Upper lobe of right lung (tissue), 1 donor: ENCODE measurements at regions not wholly inside any gene's neighbourhood (a gene's known extent, or its start where the extent isn't known, plus 50 kb on each side); places are given as distances from the start of the nearest gene placed in this dataset.

Source experiments
- ATAC-seq: fragments of 200-7000 bp; cut with Tn5 transposase; one replicate; pipeline ENCODE4 v1.9.1; 2020; ENCODE audit warnings: mild to moderate bottlenecking, moderate library complexity
- DNase-seq: peaks from one replicate; pipeline ENCODE4 v3.0.0-alpha.2; 2020
- H3K27ac ChIP-seq: fragments of 200-600 bp; one replicate; pipeline ENCODE4 v1.8.0; 2022
- H3K27me3 ChIP-seq: fragments of 200-600 bp; one replicate; pipeline ENCODE4 v1.8.0; 2022; ENCODE audit warnings: mild to moderate bottlenecking
- H3K36me3 ChIP-seq: fragments of 200-600 bp; one replicate; pipeline ENCODE4 v1.8.0; 2022
- H3K4me1 ChIP-seq: fragments of 200-600 bp; one replicate; pipeline ENCODE4 v1.8.0; 2022
- H3K4me3 ChIP-seq: fragments of 200-600 bp; one replicate; pipeline ENCODE4 v1.8.0; 2022; ENCODE audit warnings: mild to moderate bottlenecking
- H3K9me3 ChIP-seq: fragments of 200-600 bp; one replicate; pipeline ENCODE4 v1.8.0; 2022
- intact Hi-C: fragments of 100-400 bp; cut with DNase I; formaldehyde crosslinking; loops from one replicate; pipeline ENCODE4 v1.11.0; 2022
- TF ChIP-seq, protein P1 (sequence below): fragments of 200-600 bp; IDR thresholded peaks from one replicate; pipeline ENCODE4 v1.8.0; 2022; ENCODE audit warnings: antibody characterized with exemption
- donor health status: DM: no; HTN: yes; CAD: no; lungs with severe emphysema.

DNA sequence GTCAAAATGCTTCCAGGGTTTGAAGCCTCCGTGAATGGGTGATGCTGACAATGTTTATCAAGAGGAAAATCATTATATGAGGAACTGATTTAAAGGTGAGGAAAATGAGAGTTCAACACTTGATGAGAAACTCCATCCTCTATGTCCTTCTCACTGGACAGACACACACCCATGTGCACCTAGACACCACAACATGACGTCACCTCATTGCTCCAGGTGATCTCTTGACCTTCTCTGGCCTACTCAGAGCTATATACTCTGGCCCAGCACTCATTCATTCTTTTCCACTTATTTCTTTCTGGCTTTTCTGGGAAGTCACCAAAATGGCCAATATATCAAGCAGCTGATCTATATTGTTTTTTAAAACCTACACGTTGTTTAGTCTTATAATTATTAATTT, 778.7 kb upstream of the PCDH20 start:
- no peak for ATAC-seq
- DNase-seq: no peak
- H3K4me1 ChIP-seq: no peaks in the 10 kb centered on the region
- H3K36me3 ChIP-seq: no peaks in the 10 kb centered on the region
- H3K4me3 ChIP-seq: no peak overlapping the region
- intact Hi-C loops: no loop called here
- TF ChIP-seq, protein P1, sequence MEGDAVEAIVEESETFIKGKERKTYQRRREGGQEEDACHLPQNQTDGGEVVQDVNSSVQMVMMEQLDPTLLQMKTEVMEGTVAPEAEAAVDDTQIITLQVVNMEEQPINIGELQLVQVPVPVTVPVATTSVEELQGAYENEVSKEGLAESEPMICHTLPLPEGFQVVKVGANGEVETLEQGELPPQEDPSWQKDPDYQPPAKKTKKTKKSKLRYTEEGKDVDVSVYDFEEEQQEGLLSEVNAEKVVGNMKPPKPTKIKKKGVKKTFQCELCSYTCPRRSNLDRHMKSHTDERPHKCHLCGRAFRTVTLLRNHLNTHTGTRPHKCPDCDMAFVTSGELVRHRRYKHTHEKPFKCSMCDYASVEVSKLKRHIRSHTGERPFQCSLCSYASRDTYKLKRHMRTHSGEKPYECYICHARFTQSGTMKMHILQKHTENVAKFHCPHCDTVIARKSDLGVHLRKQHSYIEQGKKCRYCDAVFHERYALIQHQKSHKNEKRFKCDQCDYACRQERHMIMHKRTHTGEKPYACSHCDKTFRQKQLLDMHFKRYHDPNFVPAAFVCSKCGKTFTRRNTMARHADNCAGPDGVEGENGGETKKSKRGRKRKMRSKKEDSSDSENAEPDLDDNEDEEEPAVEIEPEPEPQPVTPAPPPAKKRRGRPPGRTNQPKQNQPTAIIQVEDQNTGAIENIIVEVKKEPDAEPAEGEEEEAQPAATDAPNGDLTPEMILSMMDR: no peak
- H3K9me3 ChIP-seq: no peaks in the 10 kb centered on the region
- H3K27ac ChIP-seq: no peak overlapping the region
- no peaks in the 10 kb centered on the region for H3K27me3 ChIP-seq

DNA sequence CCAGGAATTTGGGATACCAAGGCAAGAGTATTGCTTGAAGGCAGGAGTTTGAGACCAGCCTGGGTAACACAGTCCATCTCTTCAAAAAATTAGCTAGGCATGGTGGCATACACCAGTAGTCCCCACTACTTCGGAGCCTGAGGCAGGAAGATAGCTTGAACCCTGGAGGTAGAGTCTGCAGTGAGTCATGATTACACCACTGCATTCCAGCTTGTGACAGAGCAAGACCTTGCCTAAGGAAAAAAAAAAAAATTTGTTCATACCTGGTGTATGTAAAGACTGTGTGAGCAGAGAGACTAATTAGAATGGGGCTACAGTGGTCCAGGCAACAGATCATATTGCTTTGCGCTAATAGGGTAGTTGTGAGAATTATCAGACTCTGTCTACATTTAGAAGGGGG, 778.3 kb upstream of the PCDH20 start:
- ATAC-seq: no peak
- Histone ChIP-seq H3K4me1 (no peaks in the 10 kb centered on the region), H3K9me3 (no peaks in the 10 kb centered on the region), H3K27ac (no peak overlapping the region), H3K27me3 (no peaks in the 10 kb centered on the region), H3K36me3 (no peaks in the 10 kb centered on the region), H3K4me3 (no peak overlapping the region)
- DNase-seq: no peak
- intact Hi-C loops: no loop called here
- TF ChIP-seq, protein P1: no peak

DNA sequence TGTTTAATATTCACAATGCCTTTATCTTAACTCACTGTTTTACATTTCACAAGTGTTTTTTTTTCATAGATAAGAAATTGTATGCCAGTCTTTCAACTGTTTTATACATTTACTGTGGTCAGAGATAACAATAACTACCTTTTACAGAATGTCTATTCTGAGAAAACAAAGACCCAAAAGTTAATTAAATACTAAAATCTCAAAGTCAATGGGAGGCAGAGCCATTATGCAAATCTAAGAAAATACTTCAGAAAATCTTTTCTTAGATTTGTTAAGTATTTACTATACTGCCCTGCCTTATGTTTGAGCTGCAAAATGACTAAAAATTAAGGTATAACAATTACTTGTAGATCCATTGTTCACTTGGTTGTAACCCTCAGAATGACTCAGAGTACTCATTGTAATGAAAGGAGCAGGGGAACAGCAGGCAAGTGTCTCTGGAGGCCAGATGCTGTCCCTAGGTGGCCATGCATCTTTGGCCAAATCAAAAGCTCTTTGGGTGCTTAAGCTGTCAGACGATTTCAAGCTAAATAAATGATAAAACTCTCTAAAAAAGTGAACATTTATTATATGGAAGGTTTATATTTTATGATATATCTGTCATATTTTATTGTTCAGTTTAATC, 770.1 kb upstream of the PCDH20 start:
- H3K36me3 ChIP-seq: no peaks in the 10 kb centered on the region
- H3K4me1 ChIP-seq: no peaks in the 10 kb centered on the region
- TF ChIP-seq, protein P1: no peak
- ATAC-seq (no peak), DNase-seq (no peak)
- H3K9me3 ChIP-seq: no peaks in the 10 kb centered on the region
- H3K4me3 ChIP-seq: no peak overlapping the region
- no peak overlapping the region for H3K27ac ChIP-seq
- intact Hi-C loops: no loop called here
- no peaks in the 10 kb centered on the region for H3K27me3 ChIP-seq

DNA sequence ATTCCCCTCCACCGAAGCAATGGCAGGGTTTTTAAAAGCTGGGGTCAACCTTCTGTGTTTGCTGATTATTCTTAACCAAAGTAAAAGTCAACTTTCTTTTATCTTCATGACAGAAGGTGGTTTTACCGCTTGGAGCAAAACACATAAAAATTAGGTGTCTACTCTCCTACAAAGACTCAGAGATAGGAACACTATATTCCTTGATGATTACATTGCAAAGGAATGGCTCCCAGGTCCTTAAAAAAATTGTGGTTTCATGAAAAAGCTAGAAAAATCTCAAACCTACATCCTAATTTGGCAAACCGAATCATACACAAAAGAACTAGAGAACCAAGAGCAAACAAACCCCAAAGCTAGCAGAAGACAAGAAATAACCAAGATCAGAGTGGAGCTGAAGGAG, 760.4 kb upstream of the PCDH20 start:
- Histone ChIP-seq H3K27me3 (no peaks in the 10 kb centered on the region), H3K27ac (no peak overlapping the region), H3K36me3 (no peaks in the 10 kb centered on the region), H3K4me1 (no peaks in the 10 kb centered on the region), H3K9me3 (no peaks in the 10 kb centered on the region), H3K4me3 (no peak overlapping the region)
- no peak for ATAC-seq
- intact Hi-C loops: no loop called here
- TF ChIP-seq, protein P1: no peak
- no peak for DNase-seq

DNA sequence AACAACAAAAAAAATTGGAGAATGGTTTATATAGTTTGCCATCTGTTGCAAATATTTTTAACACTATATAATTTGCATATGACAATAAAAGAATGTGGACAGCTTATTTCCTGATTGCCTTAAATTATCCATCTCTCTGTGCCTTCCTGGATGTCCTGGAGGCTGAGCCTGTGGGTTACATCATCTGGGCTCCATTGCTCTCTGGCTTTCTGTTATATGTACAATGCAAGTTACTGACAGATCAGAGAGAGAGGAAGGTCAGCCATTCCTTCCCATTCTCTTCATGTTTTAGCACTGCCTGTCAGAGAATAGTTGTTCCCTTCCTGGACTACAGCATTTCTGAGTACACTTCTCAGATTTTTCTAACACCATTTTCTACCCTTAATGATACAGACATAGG, 758.3 kb upstream of the PCDH20 start:
- Histone ChIP-seq H3K27me3 (no peaks in the 10 kb centered on the region), H3K4me3 (no peak overlapping the region), H3K36me3 (no peaks in the 10 kb centered on the region), H3K27ac (no peak overlapping the region), H3K4me1 (no peaks in the 10 kb centered on the region), H3K9me3 (no peaks in the 10 kb centered on the region)
- intact Hi-C loops: no loop called here
- DNase-seq (no peak), ATAC-seq (no peak)
- TF ChIP-seq, protein P1: no peak

DNA sequence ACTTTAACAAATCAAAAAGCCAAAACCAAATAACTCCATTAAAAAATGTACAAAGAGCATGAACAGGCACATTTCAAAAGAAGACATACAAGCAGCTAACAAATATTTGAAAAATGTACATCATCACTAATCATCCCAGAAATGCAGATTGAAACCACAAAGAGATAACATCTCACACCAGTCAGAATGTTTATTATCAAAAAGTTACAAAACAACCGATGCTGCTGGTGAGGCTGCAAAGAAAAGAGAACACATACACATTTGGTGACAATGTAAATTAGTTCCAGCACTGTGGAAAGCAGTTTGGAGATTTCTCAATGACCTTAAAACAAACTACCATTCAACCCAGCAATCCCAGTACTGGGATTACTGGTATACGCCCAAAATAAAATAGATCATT, 756.0 kb upstream of the PCDH20 start:
- no peaks in the 10 kb centered on the region for H3K36me3 ChIP-seq
- H3K4me3 ChIP-seq: no peak overlapping the region
- H3K4me1 ChIP-seq: no peaks in the 10 kb centered on the region
- DNase-seq (no peak), ATAC-seq (no peak)
- no peak overlapping the region for H3K27ac ChIP-seq
- intact Hi-C loops: no loop called here
- no peaks in the 10 kb centered on the region for H3K9me3 ChIP-seq
- TF ChIP-seq, protein P1: no peak
- no peaks in the 10 kb centered on the region for H3K27me3 ChIP-seq
